WTC11 (cell line): ENCODE measurements at regions not wholly inside any gene's neighbourhood (a gene's known extent, or its start where the extent isn't known, plus 50 kb on each side); places are given as distances from the start of the nearest gene placed in this dataset.

ENCODE experiments used
- ATAC-seq: fragments of 200-7000 bp; cut with Tn5 transposase; 2 replicates; pipeline ENCODE4 v1.10.0; 2021; ENCODE audit warnings: mild to moderate bottlenecking, moderate library complexity
- CTCF ChIA-PET: fragments of 300-600 bp; sonication (Branson Sonifier 250); formaldehyde crosslinking; loops from one replicate; lab custom pipeline; 2021; ENCODE audit warnings: antibody characterized with exemption; lab: Charles Lee
- POLR2A ChIA-PET: fragments of 350-600 bp; sonication (Branson Sonifier 250); formaldehyde crosslinking; loops from one replicate; lab custom pipeline; 2021; ENCODE audit warnings: antibody characterized with exemption; lab: Charles Lee
- DNase-seq: peaks from one replicate; pipeline ENCODE4 v3.0.0; 2021; ENCODE audit warnings: low spot score
- H3K27ac Mint-ChIP-seq: 2 replicates; pipeline ENCODE4 v1.8.0; 2021; ENCODE audit warnings: mixed read lengths
- H3K27me3 Mint-ChIP-seq: 2 replicates; pipeline ENCODE4 v1.8.0; 2021; ENCODE audit warnings: low read depth, mild to moderate bottlenecking, moderate library complexity, mixed read lengths
- H3K36me3 Mint-ChIP-seq: 2 replicates; pipeline ENCODE4 v1.8.0; 2021; ENCODE audit warnings: mixed read lengths
- H3K4me1 Mint-ChIP-seq: 2 replicates; pipeline ENCODE4 v1.8.0; 2022; ENCODE audit warnings: mixed read lengths
- H3K4me3 Mint-ChIP-seq: 2 replicates; pipeline ENCODE4 v1.8.0; 2021; ENCODE audit warnings: mild to moderate bottlenecking, moderate library complexity, mixed read lengths
- H3K9me3 Mint-ChIP-seq: 2 replicates; pipeline ENCODE4 v1.8.0; 2021; ENCODE audit warnings: mixed read lengths
- CREM ChIP-seq: sonication (generic); formaldehyde crosslinking; IDR thresholded peaks from 2 replicates; pipeline ENCODE4 v1.8.1; 2022; ENCODE audit warnings: mild to moderate bottlenecking, missing genetic modification reagents, moderate library complexity
- E2F4 ChIP-seq: sonication (generic); formaldehyde crosslinking; IDR thresholded peaks from 2 replicates; pipeline ENCODE4 v1.8.1; 2022; ENCODE audit warnings: low read depth, mild to moderate bottlenecking, moderate library complexity, missing genetic modification reagents, borderline replicate concordance
- FOXK1 ChIP-seq: sonication (generic); formaldehyde crosslinking; IDR thresholded peaks from 2 replicates; pipeline ENCODE4 v1.8.0; 2022; ENCODE audit warnings: mild to moderate bottlenecking, moderate library complexity, missing genetic modification reagents
- FOXP1 ChIP-seq: sonication (generic); formaldehyde crosslinking; IDR thresholded peaks from 2 replicates; pipeline ENCODE4 v1.8.0; 2022; ENCODE audit warnings: missing genetic modification reagents, mild to moderate bottlenecking, moderate library complexity, borderline replicate concordance
- GABPB1 ChIP-seq: sonication (generic); formaldehyde crosslinking; IDR thresholded peaks from 2 replicates; pipeline ENCODE4 v1.8.1; 2023; ENCODE audit warnings: mild to moderate bottlenecking, missing genetic modification reagents
- IRF2 ChIP-seq: sonication (generic); formaldehyde crosslinking; IDR thresholded peaks from 2 replicates; pipeline ENCODE4 v1.8.0; 2022; ENCODE audit warnings: low read depth, missing genetic modification reagents, borderline replicate concordance
- JUN ChIP-seq: sonication (generic); formaldehyde crosslinking; IDR thresholded peaks from 2 replicates; pipeline ENCODE4 v1.8.0; 2023; ENCODE audit warnings: mild to moderate bottlenecking, missing genetic modification reagents
- NFYB ChIP-seq: sonication (generic); formaldehyde crosslinking; conservative IDR thresholded peaks from 2 replicates; pipeline ENCODE4 v1.8.0; 2022; ENCODE audit warnings: low read depth, missing genetic modification reagents
- NR3C1 ChIP-seq: sonication (generic); formaldehyde crosslinking; conservative IDR thresholded peaks from 2 replicates; pipeline ENCODE4 v1.8.1; 2023; ENCODE audit warnings: low read depth, mild to moderate bottlenecking, missing genetic modification reagents
- RORB ChIP-seq: fragments of 250-450 bp; sonication (Bioruptor Pico); IDR thresholded peaks from 2 replicates; pipeline ENCODE4 v1.9.0; 2021; ENCODE audit warnings: mild to moderate bottlenecking
- ZBTB21 ChIP-seq: sonication (generic); formaldehyde crosslinking; IDR thresholded peaks from 2 replicates; pipeline ENCODE4 v1.8.1; 2023; ENCODE audit warnings: mild to moderate bottlenecking, missing genetic modification reagents, borderline replicate concordance
- ZMAT4 ChIP-seq: fragments of 250-450 bp; sonication (Bioruptor Pico); IDR thresholded peaks from 2 replicates; pipeline ENCODE4 v1.9.0; 2021; ENCODE audit warnings: mild to moderate bottlenecking
- ZNF232 ChIP-seq: sonication (generic); formaldehyde crosslinking; IDR thresholded peaks from 2 replicates; pipeline ENCODE4 v1.8.0; 2022; ENCODE audit warnings: mild to moderate bottlenecking, missing genetic modification reagents
- ZNF423 ChIP-seq: fragments of 250-450 bp; sonication (Bioruptor Pico); IDR thresholded peaks from 2 replicates; pipeline ENCODE4 v2.1.2; 2022; ENCODE audit warnings: mild to moderate bottlenecking, moderate library complexity
- ZNF425 ChIP-seq: fragments of 250-450 bp; sonication (Bioruptor Pico); conservative IDR thresholded peaks from 2 replicates; pipeline ENCODE4 v1.9.0; 2021; ENCODE audit warnings: mild to moderate bottlenecking
- TF ChIP-seq, protein P1 (sequence below): sonication (generic); formaldehyde crosslinking; IDR thresholded peaks from 2 replicates; pipeline ENCODE4 v1.8.1; 2023; ENCODE audit warnings: mild to moderate bottlenecking, missing genetic modification reagents, borderline replicate concordance
- TF ChIP-seq, protein P2 (sequence below): sonication (generic); formaldehyde crosslinking; IDR thresholded peaks from 2 replicates; pipeline ENCODE4 v1.8.0; 2022; ENCODE audit warnings: mild to moderate bottlenecking, missing genetic modification reagents
- TF ChIP-seq, protein P3 (sequence below): sonication (generic); formaldehyde crosslinking; IDR thresholded peaks from 2 replicates; pipeline ENCODE4 v1.8.1; 2022; ENCODE audit warnings: low read depth, missing genetic modification reagents, borderline replicate concordance
- TF ChIP-seq, protein P4 (sequence below): fragments of 250-450 bp; sonication (Bioruptor Pico); IDR thresholded peaks from 2 replicates; pipeline ENCODE4 v1.9.0; 2021; ENCODE audit warnings: moderate library complexity, mild to moderate bottlenecking, inconsistent platforms, borderline replicate concordance

DNA sequence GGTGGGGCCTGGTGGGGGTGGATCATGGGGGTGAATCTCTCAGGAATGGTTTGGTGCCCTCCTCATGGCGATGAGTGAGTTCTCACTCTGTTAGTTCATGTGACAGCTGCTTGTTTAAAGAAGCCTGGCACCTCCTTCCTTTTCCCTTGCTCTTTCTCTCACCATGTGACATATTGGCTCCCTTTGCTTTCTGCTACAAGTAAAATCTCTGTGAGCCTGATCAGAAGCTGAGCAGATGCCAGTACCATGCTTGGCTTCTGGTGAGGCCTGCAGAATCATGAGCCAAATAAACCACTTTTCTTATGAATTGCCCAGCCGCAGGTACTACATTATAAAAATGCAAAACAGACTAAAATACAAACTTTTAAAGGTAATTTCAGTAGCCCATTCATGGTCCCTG, 73.4 kb upstream of the TEX51 start (continued):
- TF ChIP-seq, protein P1, sequence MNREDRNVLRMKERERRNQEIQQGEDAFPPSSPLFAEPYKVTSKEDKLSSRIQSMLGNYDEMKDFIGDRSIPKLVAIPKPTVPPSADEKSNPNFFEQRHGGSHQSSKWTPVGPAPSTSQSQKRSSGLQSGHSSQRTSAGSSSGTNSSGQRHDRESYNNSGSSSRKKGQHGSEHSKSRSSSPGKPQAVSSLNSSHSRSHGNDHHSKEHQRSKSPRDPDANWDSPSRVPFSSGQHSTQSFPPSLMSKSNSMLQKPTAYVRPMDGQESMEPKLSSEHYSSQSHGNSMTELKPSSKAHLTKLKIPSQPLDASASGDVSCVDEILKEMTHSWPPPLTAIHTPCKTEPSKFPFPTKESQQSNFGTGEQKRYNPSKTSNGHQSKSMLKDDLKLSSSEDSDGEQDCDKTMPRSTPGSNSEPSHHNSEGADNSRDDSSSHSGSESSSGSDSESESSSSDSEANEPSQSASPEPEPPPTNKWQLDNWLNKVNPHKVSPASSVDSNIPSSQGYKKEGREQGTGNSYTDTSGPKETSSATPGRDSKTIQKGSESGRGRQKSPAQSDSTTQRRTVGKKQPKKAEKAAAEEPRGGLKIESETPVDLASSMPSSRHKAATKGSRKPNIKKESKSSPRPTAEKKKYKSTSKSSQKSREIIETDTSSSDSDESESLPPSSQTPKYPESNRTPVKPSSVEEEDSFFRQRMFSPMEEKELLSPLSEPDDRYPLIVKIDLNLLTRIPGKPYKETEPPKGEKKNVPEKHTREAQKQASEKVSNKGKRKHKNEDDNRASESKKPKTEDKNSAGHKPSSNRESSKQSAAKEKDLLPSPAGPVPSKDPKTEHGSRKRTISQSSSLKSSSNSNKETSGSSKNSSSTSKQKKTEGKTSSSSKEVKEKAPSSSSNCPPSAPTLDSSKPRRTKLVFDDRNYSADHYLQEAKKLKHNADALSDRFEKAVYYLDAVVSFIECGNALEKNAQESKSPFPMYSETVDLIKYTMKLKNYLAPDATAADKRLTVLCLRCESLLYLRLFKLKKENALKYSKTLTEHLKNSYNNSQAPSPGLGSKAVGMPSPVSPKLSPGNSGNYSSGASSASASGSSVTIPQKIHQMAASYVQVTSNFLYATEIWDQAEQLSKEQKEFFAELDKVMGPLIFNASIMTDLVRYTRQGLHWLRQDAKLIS, result no peak
- TF ChIP-seq, protein P2, sequence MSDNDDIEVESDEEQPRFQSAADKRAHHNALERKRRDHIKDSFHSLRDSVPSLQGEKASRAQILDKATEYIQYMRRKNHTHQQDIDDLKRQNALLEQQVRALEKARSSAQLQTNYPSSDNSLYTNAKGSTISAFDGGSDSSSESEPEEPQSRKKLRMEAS (CRISPR knock-in tag), result no peak
- TF ChIP-seq FOXP1 (CRISPR knock-in tag) (no peak), NFYB (CRISPR knock-in tag) (no peak), ZMAT4 (no peak), CREM (CRISPR knock-in tag) (no peak), GABPB1 (no peak)
- TF ChIP-seq, protein P3, sequence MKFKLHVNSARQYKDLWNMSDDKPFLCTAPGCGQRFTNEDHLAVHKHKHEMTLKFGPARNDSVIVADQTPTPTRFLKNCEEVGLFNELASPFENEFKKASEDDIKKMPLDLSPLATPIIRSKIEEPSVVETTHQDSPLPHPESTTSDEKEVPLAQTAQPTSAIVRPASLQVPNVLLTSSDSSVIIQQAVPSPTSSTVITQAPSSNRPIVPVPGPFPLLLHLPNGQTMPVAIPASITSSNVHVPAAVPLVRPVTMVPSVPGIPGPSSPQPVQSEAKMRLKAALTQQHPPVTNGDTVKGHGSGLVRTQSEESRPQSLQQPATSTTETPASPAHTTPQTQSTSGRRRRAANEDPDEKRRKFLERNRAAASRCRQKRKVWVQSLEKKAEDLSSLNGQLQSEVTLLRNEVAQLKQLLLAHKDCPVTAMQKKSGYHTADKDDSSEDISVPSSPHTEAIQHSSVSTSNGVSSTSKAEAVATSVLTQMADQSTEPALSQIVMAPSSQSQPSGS (CRISPR knock-in tag), result no peak

DNA sequence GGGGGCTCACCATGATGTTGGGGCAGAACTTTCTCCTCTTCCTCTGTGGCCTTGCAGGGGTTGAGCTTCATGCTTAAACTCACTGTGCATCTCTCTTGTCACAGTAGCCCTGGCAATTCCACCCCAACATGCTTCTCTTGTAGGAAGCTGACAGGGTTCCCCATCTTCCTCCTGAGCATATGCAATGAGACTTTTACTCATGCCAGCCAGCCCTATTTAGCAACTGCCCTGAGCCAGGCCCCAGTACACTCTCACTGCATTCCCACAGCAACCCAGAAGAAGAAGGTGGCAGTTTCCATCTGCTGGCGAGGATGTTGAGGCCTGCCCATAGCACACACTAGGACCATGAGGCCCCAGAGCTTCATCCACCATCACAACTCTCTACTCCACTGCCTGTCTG, 72.2 kb upstream of the TEX51 start:
- Mint-ChIP-seq H3K27me3 (peaks cover 9% of the 10 kb centered on the region; the same call in 1 of the 2 replicates), H3K4me1 (peaks cover 12% of the 10 kb centered on the region), H3K4me3 (no peak overlapping the region), H3K36me3 (no peaks in the 10 kb centered on the region), H3K27ac (no peak overlapping the region), H3K9me3 (no peaks in the 10 kb centered on the region)
- no peak for DNase-seq
- ATAC-seq, result no peak
- POLR2A ChIA-PET, result no interaction called here
- CTCF ChIA-PET, result interaction anchor here (2.3 kb wide), 1 partner anchor 146 kb away, joined by 12 read pairs; no protein-coding TSS in a partner anchor
- TF ChIP-seq RORB (no peak), FOXP1 (CRISPR knock-in tag) (no peak), JUN (no peak), E2F4 (no peak), IRF2 (CRISPR knock-in tag) (no peak), ZNF425 (CRISPR knock-in tag) (no peak), FOXK1 (CRISPR knock-in tag) (no peak), ZBTB21 (no peak), ZNF423 (CRISPR knock-in tag) (no peak), NR3C1 (no peak), ZNF232 (no peak)
- TF ChIP-seq, protein P3 (CRISPR knock-in tag), result no peak
- TF ChIP-seq, protein P2 (CRISPR knock-in tag), result no peak
- TF ChIP-seq, protein P4, sequence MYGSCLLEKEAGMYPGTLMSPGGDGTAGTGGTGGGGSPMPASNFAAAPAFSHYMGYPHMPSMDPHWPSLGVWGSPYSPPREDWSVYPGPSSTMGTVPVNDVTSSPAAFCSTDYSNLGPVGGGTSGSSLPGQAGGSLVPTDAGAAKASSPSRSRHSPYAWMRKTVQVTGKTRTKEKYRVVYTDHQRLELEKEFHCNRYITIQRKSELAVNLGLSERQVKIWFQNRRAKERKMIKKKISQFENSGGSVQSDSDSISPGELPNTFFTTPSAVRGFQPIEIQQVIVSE (CRISPR knock-in tag), result no peak
- TF ChIP-seq, protein P1, result no peak
